SKM-1 treated with dmso at 0.1 percent for 144 hours (cell line): ENCODE measurements at regions not wholly inside any gene's neighbourhood (a gene's known extent, or its start where the extent isn't known, plus 50 kb on each side); places are given as distances from the start of the nearest gene placed in this dataset.
A peak's percentile ranks its signal among the peaks of the same experiment; 100 is the strongest.

Experiments used
- DNase-seq: peaks from one replicate; lab custom pipeline; 2025; ENCODE audit not compliant: unreplicated experiment; lab: John Stamatoyannopoulos, UW

GRCh38 chr18:44046376-44046975, 634.2 kb upstream of the SETBP1 start:
- no peak for DNase-seq

DNA sequence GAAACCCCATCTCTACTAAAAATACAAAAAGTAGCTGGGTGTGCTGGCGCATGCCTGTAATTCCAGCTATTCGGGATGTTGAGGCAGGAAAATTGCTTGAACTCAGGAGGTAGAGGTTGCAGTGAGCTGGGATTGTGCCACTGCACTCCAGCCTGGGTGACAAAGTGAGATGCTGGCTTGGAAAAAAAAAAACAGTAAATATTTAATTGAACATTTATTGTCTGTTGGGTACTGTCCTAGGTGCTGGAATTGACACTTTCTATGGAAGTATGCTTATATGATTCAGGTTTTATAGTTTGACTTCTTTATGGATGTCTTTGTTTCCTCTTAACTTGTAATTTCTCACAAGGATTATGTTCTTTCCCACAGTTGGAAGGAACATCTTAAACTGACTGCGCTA, 633.1 kb upstream of the SETBP1 start:
- no peak for DNase-seq

- DNase-seq, result no peak
These were observed 632.3 kb upstream of the SETBP1 start for GRCh38 chr18:44048435-44048834.

- no peak for DNase-seq
These were observed 631.8 kb upstream of the SETBP1 start for GRCh38 chr18:44048846-44049245.

DNA sequence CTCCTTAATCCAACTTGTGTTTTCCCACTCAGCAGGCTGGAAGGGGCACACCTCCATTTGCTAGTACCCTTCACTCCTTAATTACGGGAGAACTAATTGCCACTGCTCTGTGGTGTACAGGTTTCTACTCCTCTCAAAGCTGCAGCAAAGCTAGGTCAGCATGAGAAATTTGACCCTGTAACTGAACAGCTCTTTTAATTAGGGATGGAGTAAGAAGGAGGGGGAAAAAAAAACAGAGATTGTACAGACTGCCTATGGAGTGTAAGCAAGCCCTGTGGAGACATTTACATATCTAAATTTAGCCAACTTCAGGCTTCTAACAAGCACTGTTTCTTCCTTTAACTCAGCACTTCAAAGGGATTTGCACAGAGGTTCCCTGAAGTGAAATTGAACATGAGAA, 629.7 kb upstream of the SETBP1 start:
- no peak for DNase-seq

DNA sequence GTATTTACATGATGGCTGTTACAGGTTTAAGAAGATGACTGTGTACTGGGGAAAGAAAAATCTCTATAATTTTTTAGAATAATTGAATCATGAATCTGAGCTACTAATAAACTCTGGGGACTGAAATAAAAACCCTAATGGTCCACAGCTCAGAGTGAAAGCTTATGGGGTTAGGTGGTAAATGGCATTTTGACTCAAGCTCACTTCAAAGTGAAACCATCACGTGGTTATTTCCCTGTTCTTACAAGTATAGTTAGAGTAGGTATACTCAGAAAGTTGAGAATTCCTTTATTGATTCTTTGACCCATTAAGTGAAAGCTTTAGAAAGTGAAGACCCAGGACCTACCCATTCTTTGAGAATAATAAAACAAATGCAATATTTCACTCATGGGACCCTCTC, 626.2 kb upstream of the SETBP1 start:
- no peak for DNase-seq

GRCh38 chr18:44060197-44060596, 620.5 kb upstream of the SETBP1 start:
- no peak for DNase-seq

DNA sequence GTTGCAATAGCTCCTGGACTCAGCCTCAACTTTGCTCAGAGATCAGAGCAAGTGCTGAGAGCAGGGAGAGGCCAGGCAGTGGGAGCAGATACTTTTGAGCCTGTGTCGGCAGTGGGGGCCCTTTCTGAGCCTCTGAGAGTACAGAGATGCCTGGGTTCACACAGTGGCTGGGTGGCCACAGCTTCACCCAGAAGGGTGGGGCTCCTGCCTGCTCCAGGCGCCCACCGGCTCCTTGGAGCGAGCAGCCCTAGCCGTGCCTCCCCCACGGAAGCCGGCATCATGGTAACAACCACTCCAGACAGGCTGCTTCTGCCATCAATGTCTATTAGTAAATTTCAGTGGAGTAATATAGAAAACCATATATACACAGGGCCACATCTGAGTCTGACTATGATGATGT, 619.2 kb upstream of the SETBP1 start:
- no peak for DNase-seq

DNA sequence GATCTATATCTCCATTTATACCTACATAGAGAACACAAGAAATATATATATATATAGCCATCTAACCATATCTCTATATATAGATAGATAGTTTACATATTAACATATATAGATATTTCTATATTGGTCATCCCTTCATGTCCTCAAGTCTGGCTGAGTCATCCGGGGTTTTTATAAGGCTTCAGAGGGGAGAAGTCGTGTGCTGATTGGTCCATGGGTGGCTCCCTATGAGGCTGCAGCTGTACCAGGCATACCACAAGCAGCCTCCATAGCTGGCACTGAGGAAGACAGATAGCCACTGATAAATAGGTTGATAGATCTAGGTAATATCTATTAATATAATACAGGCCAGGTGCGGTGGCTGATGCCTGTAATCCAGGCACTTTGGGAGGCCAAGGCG, 618.3 kb upstream of the SETBP1 start:
- no peak for DNase-seq

DNA sequence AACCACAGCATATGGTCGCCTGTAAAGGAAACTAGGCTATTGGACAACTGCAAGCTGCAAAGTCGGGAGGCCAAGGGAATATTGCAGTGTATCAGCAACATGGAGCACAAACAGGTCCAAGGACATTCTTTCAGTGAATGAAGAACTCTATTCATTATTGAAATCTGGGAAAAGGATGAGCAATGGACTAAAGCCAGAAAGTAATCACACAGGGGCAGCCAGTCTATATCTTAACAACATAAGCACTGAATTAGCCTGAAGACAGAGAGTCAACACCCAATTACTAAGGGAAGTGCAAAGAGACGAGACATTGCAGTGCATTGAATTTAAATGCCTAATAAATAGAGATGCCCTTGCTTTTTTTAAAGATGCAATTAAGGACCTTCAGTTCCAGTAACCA, 615.5 kb upstream of the SETBP1 start:
- DNase-seq, result no peak

- no peak for DNase-seq
These were observed 614.1 kb upstream of the SETBP1 start for GRCh38 chr18:44066541-44066940.

DNA sequence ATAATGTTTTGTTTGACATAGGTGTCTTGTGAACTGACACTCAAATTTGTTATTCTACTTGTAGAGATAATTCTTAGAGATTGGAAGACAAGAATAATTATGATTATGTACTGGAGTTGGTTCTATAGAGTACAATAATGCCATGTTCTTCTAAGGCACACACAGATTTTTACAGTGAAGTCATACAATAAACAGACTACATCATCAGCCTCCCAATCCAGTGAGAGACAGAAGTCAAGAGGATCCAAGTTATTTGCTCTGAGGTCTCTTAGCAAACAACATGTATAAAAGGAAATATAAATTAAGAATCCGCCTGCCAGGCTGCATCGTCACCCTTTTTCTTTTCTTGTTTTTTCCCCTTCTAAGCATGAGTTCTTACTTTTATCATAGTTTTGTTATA, 613.5 kb upstream of the SETBP1 start:
- DNase-seq, result no peak

DNA sequence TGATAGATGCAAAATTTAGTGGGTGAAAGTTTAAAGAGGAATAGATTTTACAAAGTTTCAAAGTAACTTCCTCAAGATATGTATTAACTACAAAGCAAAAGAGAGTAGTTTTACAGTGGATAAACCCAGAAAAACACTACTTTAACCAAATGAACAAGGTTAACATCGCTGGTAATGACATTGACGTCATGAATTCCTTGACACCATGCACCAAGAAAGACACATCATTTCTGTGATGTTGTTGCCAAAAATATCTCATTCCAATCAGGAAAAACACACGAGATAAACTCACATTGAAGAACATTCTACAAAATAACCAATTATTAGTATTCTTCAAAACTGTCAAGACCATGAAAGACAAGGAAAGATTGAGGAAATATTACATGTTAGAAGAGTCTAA, 605.6 kb upstream of the SETBP1 start:
- no peak for DNase-seq

DNA sequence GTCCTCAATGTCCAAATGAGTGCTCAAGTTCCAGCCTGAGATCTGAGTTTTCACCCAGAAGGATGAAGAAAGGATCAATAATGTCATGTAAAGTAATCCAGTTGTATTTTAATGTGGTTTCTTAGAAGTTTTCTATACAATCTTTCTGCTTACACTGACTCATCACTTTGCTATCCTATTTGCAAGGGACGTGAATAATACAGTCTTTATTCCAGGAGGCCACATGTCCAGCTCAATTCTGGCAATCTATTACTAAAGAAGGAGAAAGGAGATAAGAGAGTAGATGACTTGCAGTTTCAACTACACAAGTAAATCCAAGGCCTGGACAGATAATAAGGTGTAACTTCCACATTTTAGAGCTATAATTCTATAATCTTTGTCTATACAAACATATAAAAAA, 601.1 kb upstream of the SETBP1 start:
- DNase-seq, result no peak

- DNase-seq, result no peak
These were observed 600.6 kb upstream of the SETBP1 start for GRCh38 chr18:44080054-44080453.

- DNase-seq, result no peak
These were observed 591.0 kb upstream of the SETBP1 start for GRCh38 chr18:44089732-44090131.

DNA sequence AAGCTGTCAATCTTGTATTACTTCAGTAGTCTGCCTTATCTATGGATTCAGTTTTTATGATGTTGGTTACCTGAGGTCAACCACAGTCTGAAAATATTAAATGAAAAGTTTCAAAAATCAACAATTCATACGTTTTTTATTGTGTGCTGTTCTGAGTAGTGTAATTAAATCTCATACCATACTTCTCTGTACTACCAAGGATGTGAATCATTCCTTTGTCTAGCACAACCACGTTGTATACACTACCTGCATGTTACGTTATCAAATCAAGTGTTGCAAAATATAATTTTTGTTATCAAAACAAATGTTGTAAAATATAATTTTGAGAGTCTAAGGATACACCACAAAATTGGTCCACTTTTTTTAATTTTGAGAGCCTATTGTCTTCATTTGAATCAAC, 590.2 kb upstream of the SETBP1 start:
- DNase-seq, result no peak

GRCh38 chr18:44093253-44093652, 587.4 kb upstream of the SETBP1 start:
- DNase-seq, result no peak

GRCh38 chr18:44096016-44096415, 584.7 kb upstream of the SETBP1 start:
- no peak for DNase-seq

DNA sequence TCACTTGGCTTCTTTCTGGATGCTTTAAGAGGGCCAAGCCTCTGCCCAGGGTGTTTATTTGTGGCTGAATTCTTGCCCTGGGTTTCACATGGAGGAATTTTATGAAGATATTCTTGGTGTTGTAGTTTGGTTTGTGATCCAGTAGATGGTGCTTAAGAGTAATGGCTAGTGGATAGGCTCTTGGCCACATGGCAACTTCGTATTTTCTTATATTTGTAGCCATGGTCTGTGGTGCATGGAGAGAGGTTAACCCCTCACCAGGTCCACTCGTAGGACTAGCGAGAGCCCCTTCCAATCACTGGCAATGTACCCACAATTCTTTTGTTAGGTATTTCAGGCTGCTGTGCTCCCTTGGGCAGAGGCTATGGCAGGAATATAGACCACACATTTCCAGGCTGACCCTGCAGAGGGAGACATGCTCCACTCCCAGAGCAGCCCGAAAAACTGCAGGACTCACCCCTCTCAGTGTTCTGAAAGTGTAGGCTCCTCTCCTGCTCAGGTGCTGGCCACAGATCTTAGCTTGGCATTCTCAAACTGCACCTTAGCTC, 582.1 kb upstream of the SETBP1 start:
- DNase-seq, result peak; percentile 39

- DNase-seq, result no peak
These were observed 573.5 kb upstream of the SETBP1 start for GRCh38 chr18:44107187-44107586.

DNA sequence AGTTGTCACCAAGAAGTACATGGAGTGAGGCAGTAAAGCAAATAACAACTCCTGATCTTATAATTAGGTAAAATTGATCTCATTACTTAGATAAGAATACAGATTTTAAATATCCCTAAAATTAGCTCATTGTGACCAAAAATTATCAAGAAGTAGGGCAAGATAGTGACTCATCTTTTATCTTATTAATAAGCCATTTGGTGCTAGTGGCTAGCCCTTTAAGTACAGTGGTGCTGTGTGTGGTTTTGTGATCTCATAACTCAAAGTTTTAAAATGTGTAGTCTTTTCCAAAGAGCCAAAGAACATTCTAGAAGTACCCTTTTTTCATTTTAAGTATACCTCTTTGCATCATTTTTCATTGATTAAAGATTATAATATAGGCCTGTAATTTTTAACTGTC, 569.4 kb upstream of the SETBP1 start:
- DNase-seq, result no peak

DNA sequence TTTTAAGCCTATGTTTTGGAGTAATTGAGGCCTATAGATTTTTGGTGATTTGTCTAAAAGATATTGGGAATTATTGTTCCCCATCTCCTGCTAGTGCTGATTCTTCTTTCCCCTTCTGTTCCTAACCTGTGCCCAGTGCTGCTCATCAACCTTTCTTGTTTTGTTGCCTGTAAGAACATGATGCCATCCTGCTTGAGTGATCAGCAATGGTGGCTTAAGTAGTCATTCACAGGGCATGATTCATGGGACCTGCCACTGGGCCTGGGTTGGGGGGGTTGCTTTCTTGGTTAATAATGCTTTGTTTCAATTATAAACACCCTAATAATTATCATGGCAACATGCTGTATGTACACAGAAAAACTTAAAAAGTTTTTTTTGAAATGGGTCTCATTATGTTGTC, 562.9 kb upstream of the SETBP1 start:
- DNase-seq, result no peak
